Neuron (in vitro differentiated cells): ENCODE measurements at regions not wholly inside any gene's neighbourhood (a gene's known extent, or its start where the extent isn't known, plus 50 kb on each side); places are given as distances from the start of the nearest gene placed in this dataset.

Experiments
- H2AFZ ChIP-seq: one replicate; pipeline ENCODE4 v1.6.1; 2013; ENCODE audit warnings: low read depth, mild to moderate bottlenecking, inconsistent platforms, low read length, moderate library complexity
- H3K27me3 ChIP-seq: one replicate; pipeline ENCODE4 v1.6.1; 2013; ENCODE audit warnings: low read length; ENCODE audit not compliant: insufficient read depth
- H3K36me3 ChIP-seq: one replicate; pipeline ENCODE4 v1.6.1; 2013; ENCODE audit warnings: low read length; ENCODE audit not compliant: insufficient read depth
- H3K4me1 ChIP-seq: one replicate; pipeline ENCODE4 v1.6.1; 2013; ENCODE audit warnings: low read length; ENCODE audit not compliant: insufficient read depth
- H3K4me3 ChIP-seq: 2 replicates; pipeline ENCODE4 v1.5.1; 2013; ENCODE audit warnings: mild to moderate bottlenecking, low read length, moderate library complexity
- H3K9me3 ChIP-seq: one replicate; pipeline ENCODE4 v1.6.1; 2013; ENCODE audit warnings: low read length

DNA sequence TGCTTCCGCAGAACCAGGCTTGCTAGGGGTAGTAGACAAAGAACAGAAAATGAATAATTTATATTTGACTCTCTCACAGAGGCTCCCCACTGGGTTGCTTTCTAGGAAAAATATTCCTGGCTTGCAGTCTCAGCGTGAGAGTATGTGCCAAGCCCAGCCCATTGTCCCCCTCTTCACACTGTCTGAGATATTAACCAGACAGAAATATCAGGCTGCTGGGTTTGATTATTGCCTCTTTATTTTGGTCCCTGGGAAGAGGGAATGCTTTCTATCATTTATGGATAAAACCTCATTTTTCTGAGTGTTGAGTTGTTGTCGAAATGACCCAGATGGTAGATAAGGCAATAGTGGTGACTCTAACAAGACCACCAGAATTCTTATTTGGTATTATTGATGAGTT lies 367.9 kb downstream of the METTL15 start:
- no peaks in the 10 kb centered on the region for H3K36me3 ChIP-seq
- H2AFZ ChIP-seq = no peak overlapping the region
- H3K9me3 ChIP-seq = no peaks in the 10 kb centered on the region
- peaks cover 37% of the 10 kb centered on the region for H3K4me1 ChIP-seq
- H3K4me3 ChIP-seq = no peak overlapping the region
- H3K27me3 ChIP-seq = no peaks in the 10 kb centered on the region

DNA sequence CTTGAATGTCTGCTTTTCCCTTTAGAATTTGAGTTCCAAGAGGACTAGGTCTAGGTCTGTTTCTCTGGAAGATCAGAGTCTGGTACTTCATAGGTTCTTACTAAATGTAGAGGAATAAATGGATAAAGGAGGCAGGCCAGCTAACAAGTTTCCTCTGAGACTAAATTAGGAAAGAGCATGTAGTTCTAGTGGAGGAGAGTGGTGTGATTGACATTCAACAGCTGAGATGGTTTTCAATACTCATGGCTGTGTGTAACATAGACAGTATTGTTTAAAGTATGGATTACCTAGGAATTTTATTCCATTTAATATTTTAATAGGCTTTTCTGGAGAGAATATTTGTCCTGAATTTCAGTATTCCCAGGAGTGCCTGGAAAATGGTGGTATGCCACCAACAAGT lies 364.7 kb downstream of the METTL15 start:
- Histone ChIP-seq H3K36me3 (no peaks in the 10 kb centered on the region), H2AFZ (no peak overlapping the region), H3K4me3 (no peak overlapping the region), H3K9me3 (no peaks in the 10 kb centered on the region), H3K27me3 (no peaks in the 10 kb centered on the region), H3K4me1 (peaks cover 34% of the 10 kb centered on the region)

DNA sequence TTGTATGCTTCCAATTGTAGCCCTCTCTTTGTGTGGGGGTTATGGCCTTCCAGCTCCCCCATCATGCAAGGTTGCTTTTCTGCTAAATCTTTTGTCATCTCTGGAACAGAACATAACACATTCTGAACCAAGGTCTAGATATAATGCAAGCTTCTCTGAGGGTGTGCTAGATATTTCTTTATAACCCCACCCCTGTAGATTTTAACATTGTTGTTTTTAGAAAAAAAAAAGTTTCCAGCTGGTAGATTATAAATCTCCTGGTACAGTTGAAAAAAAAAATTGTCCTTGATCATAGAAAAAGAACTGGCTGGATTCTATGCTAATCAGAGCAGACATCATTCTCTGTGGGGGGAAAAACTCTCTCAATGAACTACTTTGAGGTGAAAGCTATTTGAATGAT lies 363.3 kb downstream of the METTL15 start:
- no peak overlapping the region for H3K4me3 ChIP-seq
- no peaks in the 10 kb centered on the region for H3K27me3 ChIP-seq
- no peaks in the 10 kb centered on the region for H3K9me3 ChIP-seq
- no peaks in the 10 kb centered on the region for H3K36me3 ChIP-seq
- no peak overlapping the region for H2AFZ ChIP-seq
- H3K4me1 ChIP-seq = peaks cover 29% of the 10 kb centered on the region

DNA sequence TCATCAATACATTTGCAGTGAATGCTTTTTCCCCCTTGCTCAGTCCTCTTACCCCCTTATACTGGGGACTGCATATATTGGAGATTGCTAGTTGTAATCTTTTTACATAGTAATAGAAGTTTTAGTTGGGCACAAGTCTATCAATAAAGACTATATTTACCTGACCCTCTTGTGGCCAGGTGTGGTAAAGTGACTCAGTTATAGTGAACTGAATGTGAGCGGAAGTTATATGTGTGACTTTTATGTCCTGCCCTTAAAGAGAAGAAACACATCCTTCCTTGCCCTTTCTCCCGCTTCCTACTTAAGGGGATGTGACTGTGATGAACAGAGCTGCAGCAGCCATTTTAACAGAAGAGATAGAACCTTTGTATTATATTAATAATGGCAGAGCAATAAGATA lies 362.0 kb downstream of the METTL15 start:
- Histone ChIP-seq H3K4me3 (no peak overlapping the region), H2AFZ (no peak overlapping the region), H3K27me3 (no peaks in the 10 kb centered on the region), H3K36me3 (no peaks in the 10 kb centered on the region), H3K9me3 (no peaks in the 10 kb centered on the region), H3K4me1 (peaks cover 16% of the 10 kb centered on the region)

DNA sequence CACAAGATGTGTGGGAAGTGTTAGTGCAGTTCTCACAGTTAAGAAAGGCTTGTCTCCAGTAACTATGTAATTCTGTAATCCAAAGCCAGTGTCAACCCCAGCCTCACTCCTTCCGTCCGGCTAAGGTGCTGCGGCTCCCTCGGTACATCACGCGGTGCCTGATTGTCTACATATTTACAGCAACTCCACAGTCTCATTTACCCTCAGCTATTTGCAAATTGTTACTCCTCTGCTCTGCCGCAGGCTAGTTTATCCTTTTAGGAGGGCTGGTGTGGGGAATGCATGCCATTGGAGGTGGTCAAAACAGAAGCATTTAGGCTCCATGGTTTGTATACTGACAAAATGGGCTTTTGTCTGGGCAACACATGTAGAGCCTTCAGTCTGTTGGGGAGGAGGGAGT lies 358.3 kb downstream of the METTL15 start:
- no peak overlapping the region for H2AFZ ChIP-seq
- no peaks in the 10 kb centered on the region for H3K27me3 ChIP-seq
- H3K9me3 ChIP-seq = no peaks in the 10 kb centered on the region
- no peak overlapping the region for H3K4me3 ChIP-seq
- peaks cover 7% of the 10 kb centered on the region for H3K4me1 ChIP-seq
- no peaks in the 10 kb centered on the region for H3K36me3 ChIP-seq

DNA sequence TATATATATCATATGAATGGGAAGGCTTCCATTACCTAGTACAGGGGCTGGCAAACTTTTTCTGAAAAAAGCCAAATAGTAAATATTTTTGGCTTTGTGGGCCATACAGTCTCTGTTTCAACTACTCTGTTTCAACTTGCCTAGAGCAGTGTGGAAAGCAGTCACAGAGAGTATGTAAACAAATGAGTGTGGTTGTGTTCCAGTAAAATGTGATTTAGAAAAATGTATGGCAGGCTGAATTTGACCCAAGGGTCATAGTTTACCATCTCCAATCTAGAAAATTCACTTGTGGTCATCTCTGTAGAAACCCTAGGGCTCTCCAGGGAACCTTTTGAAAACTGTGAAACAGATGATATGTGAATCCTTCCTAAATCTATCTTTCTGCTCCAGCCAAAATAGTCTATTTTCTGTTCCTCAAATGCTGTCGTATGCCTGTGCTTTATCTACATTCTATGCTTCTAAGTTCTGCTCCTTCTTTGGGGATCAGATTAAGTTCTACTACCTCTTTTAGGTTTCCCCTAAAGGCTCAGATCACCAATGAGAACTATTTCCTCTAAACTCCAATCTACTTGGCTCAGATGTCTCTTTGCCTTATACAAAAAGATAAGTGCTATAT lies 356.2 kb downstream of the METTL15 start:
- no peak overlapping the region for H3K4me3 ChIP-seq
- no peaks in the 10 kb centered on the region for H3K4me1 ChIP-seq
- no peak overlapping the region for H2AFZ ChIP-seq
- H3K27me3 ChIP-seq = no peaks in the 10 kb centered on the region
- H3K9me3 ChIP-seq = no peaks in the 10 kb centered on the region
- H3K36me3 ChIP-seq = no peaks in the 10 kb centered on the region

DNA sequence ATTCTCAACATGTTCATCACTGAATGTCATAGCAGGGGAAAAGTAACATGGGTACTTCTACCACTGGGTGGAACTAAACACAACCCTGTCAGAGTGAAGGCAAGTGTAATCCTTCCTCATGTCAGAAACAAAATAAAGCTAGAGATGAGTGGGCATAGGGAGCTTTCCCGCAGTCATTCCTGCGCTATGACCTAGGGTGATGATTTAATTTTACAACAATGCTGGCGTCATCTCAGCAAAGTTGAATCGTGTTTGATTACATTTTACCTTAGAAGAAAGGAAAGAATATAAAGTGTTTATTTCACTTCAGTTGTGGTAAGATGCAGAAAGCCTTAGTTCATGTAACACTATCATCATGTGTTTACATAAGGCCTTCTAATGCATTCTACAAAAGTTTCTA lies 355.6 kb downstream of the METTL15 start:
- Histone ChIP-seq H3K4me3 (no peak overlapping the region), H3K4me1 (no peaks in the 10 kb centered on the region), H2AFZ (no peak overlapping the region), H3K36me3 (no peaks in the 10 kb centered on the region), H3K27me3 (no peaks in the 10 kb centered on the region), H3K9me3 (no peaks in the 10 kb centered on the region)

DNA sequence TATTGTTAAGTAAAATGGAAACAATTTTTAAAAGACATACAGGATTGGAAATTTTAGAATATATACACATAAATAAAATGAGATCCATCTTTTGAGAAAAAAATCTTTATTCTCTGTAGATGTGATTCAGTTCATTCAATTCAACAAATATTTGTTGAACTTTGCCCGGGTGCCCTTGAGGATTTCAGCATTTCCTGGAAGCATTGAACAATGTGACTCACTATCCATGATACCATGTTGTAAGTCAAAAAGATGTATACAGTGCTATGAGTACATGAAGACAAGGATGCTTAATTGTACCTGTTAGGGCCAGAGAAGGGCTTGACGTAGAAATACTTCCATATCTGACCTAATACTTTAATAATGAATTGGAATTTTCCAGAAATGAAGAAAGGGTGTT lies 353.7 kb downstream of the METTL15 start:
- H2AFZ ChIP-seq = no peak overlapping the region
- no peaks in the 10 kb centered on the region for H3K9me3 ChIP-seq
- H3K4me1 ChIP-seq = no peaks in the 10 kb centered on the region
- no peaks in the 10 kb centered on the region for H3K27me3 ChIP-seq
- H3K4me3 ChIP-seq = no peak overlapping the region
- no peaks in the 10 kb centered on the region for H3K36me3 ChIP-seq

DNA sequence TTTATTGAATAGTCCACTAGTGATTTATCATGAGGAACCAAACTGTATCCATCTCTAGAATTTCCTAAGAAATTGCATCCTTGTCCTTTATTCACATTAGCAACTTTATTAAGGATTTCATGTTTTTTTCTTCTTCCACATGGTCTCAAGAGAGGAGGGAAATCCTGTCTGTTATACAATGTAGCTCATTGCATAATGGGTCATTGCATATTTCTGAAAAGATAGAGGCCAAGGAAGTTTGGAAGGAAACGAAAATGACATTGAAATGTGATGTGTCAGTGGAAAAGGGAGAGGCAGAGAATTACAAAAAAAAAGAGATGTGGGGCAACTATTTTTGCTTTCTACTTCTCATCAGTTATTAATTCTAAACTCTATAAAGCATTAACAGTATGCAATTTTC lies 353.1 kb downstream of the METTL15 start:
- H3K9me3 ChIP-seq = no peaks in the 10 kb centered on the region
- no peak overlapping the region for H2AFZ ChIP-seq
- no peaks in the 10 kb centered on the region for H3K36me3 ChIP-seq
- no peaks in the 10 kb centered on the region for H3K4me1 ChIP-seq
- H3K27me3 ChIP-seq = no peaks in the 10 kb centered on the region
- no peak overlapping the region for H3K4me3 ChIP-seq

DNA sequence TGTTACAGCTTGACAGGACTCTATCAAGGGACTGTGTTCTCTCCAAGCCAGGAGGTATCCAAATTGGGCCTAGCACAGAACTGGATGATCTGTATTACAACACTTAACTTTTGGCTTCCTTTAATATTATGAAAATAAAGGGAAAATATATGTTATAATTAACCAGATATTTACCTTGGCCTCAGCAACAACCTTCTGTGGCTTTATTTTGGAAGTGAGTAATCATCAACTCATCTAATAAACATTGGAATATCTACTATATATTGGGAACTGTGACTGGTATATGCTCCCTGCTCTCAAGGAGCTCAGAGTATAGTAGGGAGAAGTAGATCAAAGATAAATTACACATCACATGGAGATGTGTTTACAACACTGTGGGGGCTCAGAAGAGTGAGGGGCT lies 352.2 kb downstream of the METTL15 start:
- Histone ChIP-seq H3K36me3 (no peaks in the 10 kb centered on the region), H3K4me3 (no peak overlapping the region), H3K9me3 (no peaks in the 10 kb centered on the region), H3K4me1 (no peaks in the 10 kb centered on the region), H3K27me3 (no peaks in the 10 kb centered on the region), H2AFZ (no peak overlapping the region)

DNA sequence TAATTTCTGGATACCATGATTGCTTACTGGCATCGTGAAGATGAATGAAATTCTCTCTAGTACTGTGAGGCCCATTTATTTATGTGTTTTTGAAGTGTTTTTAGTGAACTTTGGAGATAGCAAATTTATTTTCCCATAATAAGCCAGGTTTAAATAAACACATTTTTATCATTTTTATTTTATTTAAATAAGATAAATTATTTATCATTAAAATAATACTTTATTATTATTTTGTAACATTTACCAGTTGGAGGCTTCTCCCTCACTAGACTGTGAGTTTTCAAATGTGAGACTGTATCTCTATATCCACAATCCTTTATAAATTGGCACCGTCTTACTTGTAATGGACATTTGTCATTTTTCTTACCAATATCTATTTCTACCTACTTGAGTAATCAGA lies 351.7 kb downstream of the METTL15 start:
- H3K9me3 ChIP-seq = no peaks in the 10 kb centered on the region
- H3K27me3 ChIP-seq = no peaks in the 10 kb centered on the region
- no peak overlapping the region for H2AFZ ChIP-seq
- no peak overlapping the region for H3K4me3 ChIP-seq
- no peaks in the 10 kb centered on the region for H3K4me1 ChIP-seq
- no peaks in the 10 kb centered on the region for H3K36me3 ChIP-seq

DNA sequence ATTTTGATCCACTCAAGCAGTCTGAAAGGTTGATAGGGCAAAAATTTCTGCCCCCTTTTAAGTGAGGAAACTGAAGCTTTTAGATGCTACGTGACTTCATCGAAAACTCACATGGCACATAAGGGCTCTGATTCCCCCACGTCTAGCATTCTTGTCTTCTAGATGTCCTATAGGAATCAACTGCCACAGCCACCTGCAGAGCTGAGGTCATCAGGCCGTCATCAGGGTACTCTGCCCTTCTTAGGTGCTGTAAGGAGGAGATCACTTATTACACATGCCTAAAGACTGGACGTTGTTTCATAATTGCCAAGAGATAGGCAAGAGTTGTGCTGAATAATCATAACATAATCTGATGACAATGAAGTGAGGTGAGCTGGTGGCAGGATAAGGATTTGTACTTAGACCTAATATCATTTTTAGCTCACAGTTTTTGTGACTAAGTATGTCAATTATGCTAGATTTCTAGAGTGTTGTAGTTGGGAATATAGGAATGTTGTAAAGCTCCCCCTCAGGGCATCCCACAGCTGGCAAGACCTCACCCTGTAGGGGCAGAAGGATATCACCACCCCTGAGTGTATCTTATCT lies 349.4 kb downstream of the METTL15 start:
- Histone ChIP-seq H3K27me3 (no peaks in the 10 kb centered on the region), H3K4me3 (no peak overlapping the region), H3K36me3 (no peaks in the 10 kb centered on the region), H3K4me1 (no peaks in the 10 kb centered on the region), H2AFZ (no peak overlapping the region), H3K9me3 (no peaks in the 10 kb centered on the region)

DNA sequence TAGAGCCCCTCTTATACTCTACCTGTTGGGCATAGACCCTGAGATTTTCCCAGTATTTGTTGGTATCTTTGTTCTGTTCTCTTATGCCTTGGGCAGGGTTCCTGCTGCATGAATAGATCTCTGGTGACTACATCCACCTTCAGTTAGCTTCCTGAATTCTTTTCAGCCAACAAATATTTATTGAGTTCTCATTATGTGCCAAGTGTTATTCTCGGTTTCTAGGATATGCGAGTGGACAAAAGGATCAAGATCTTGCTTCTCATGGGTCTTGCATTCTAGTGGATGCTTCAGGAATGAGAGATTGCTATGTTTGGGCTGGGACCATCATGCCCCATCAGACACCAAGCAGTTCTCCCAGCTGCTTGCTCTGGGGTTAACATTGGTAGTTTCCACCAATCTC lies 340.0 kb downstream of the METTL15 start:
- Histone ChIP-seq H2AFZ (no peak overlapping the region), H3K4me1 (no peaks in the 10 kb centered on the region), H3K27me3 (no peaks in the 10 kb centered on the region), H3K9me3 (no peaks in the 10 kb centered on the region), H3K4me3 (no peak overlapping the region), H3K36me3 (no peaks in the 10 kb centered on the region)

DNA sequence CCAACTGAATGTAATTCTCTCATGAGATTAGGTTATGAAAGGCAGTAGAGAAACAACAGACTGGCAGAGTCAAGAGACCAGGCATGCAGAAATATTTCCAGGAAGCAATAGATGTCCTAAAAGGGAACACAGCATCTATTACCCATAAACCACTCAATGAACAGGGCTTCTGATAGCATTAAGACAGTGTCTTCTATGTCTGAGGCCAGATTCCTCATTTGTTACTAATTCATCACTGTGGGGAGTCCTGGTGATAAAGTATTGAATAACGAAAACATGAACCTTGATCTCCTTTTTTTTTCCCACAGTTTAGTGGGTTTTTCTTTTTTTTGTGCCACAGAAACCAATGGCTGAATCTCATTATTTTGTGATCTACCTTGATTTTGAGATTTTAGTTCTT lies 339.0 kb downstream of the METTL15 start:
- Histone ChIP-seq H3K4me1 (no peaks in the 10 kb centered on the region), H3K27me3 (no peaks in the 10 kb centered on the region), H3K9me3 (no peaks in the 10 kb centered on the region), H3K36me3 (no peaks in the 10 kb centered on the region), H3K4me3 (no peak overlapping the region), H2AFZ (no peak overlapping the region)
